ENCODE measurements at regions not wholly inside any gene's neighbourhood (a gene's known extent, or its start where the extent isn't known, plus 50 kb on each side); places are given as distances from the start of the nearest gene placed in this dataset.

DNA sequence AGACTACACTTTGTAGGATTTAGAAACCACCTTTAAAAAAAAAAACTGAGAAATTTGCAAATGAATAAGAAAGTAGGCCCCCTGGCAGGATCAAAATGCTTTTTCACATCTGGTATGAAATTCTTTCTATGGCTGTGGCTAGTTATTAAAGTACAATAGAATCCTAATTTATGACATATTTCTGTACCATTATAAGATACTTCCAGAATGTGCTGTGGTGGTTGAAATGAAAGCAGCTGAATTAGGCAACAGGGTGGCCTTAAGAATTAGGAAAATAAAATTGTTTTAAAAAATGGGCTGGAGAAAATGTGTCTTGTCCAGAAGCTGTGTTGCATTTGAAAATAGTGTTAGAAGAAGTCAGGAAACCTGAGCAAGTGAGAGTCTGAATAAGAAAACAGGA lies 85.9 kb upstream of the PDE3A start:
- no peak for DNase-seq

DNA sequence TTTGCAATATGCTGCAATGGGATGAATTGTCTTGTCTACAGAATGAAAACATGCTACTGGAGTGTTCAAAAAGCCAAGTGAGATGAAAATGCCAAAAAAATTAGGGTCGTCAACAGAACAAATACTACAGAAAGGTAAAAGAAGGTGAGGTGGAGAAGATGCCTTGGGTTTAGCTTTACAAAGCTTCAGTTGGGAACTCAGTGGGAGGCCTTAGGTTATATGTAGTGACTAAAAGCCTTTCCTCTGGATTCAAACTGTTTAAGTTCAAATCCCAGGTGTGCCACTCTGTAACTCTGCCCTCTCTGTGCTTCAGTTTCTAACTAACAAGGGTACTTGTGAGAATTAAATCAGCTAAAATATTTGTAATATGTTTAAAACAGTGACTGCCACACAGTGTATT lies 84.9 kb upstream of the PDE3A start:
- DNase-seq: no peak

DNA sequence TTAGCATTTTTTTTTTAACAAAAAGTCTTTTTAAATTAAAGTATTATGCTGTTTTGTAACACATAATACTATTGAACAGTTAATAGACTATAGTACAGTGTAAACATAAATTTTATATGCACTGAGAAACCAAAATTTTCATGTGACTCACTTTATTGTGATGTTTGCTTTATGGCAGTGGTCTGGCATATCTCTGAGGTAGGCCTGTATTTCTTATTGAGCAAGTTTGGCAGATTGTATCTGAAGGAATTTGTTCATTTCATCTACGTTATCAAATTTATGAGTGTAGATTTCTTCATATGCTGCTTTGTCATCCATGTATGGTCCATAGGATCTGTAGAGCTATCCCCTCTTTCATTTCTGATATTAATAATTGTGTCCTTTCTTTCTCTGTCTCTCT lies 78.8 kb upstream of the PDE3A start:
- DNase-seq: no peak

DNA sequence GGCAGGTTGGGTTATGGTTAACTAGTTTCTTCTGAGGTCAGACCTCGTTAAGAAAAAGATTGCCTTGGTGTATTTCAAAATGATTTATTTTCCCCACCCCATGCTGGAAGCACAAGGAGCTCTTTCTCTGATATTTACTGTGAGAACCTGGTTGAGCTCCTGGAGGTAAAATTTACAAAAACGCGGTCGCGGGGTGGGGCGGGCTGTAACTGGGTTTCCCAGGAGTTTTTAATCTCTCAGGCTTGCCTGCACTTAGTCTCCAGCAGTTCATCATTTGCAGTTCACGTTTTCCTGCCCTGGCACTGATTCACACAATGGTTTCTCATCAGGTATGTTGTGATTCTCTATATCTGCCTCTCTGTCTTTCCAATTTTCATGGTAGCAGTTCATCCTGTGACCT lies 67.9 kb upstream of the PDE3A start:
- no peak for DNase-seq

DNA sequence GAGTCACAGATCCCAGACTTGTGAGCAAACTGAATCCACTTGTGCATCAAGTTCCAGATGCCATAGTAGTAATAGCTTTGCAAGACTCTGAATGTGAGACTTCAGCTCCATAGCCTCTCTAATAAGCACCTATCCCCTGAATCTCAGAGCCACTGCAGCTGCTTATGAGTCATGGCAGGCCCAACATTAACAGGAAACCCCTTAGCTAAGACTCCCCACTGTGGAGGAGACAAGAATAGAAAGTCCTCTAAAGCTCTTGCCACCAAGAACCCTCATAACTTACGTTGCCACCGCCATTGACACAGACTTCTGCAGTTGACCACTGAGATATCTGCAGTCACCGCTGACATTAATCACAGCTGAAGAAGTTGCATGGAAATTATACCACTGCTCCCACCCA lies 62.9 kb upstream of the PDE3A start:
- DNase-seq: no peak

DNA sequence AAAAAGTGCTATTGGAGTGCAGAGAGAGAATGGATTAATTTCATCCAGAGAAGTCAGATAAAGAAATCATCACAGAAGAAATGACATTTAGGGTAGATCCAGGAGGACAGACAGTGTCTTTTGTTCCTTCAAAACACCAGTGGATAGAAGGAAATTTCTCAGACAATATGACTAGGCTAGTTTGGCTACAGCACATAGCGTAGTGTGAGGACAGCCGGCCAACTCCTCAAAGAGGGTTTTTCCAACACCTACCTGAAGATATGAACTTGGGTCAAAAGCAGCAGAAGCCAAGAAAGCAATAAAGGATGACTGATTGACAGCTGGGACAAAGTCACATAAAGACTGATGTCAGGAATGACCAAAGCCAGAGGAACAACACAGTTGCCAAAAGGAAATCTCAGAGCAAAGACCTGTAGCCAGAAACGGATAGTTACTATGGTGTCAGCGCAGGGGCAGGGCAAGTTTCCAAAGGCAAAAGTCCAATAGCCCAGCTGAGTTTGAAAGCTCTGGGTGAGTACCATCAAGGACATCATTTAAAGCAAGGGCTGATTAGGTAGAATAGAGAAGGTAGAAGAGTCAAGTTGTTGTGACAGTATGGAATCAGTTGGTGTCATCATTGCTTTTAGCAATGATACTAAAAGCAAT lies 58.7 kb upstream of the PDE3A start:
- DNase-seq: no peak

DNA sequence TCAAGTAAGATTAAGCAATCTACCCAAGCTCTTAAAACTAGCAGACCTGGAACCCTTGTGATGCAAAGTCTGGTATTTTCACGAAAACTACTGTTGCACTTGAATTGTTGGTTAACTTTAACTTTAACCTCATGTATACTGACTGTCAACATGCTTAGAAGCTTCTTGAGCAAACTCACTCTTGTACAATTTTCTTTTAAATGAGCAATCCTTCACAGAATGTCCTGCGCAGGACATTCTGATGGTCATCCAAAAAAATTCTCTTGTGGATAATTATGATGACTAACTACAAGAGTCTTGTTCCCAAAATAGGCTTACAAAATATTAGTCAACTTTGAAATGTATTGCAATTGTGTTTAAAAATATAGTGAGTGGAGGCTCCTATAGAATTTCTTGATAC lies 54.0 kb upstream of the PDE3A start:
- no peak for DNase-seq

DNA sequence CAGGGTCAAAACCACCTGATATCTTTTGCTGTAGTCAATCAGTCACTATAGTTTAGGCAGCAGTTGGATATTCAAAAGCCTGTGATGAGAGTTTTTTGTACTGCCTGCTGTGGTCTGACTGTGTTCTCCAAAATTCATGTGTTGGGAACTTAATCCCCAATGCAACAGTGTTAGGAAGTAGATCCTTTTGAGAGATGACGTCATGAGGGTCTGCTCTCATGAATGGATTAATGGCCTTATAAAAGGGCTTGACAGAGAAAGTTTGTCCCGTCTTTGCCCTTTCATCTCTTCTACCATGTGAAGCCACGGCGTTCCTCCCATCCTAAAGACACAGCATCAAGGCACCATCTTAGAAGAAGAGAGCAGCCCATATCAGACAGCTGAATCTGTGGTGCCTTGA lies 50.8 kb upstream of the PDE3A start:
- DNase-seq: no peak
